HEK293 (cell line): ENCODE measurements at regions not wholly inside any gene's neighbourhood (a gene's known extent, or its start where the extent isn't known, plus 50 kb on each side); places are given as distances from the start of the nearest gene placed in this dataset.

ENCODE experiments used
- CTCF ChIP-seq: fragments of 450-650 bp; formaldehyde crosslinking; IDR thresholded peaks from 2 replicates; pipeline ENCODE4 v1.5.1; 2016; ENCODE audit warnings: missing biosample characterization, missing genetic modification characterization
- GLIS1 ChIP-seq: fragments of 450-650 bp; formaldehyde crosslinking; IDR thresholded peaks from 2 replicates; pipeline ENCODE4 v1.5.1; 2016; ENCODE audit warnings: missing biosample characterization, missing genetic modification characterization
- PBX3 ChIP-seq: sonication (generic); formaldehyde crosslinking; IDR thresholded peaks from 2 replicates; pipeline ENCODE4 v1.8.1; 2022; ENCODE audit warnings: mild to moderate bottlenecking, moderate library complexity, missing genetic modification reagents
- SETDB1 ChIP-seq: IDR thresholded peaks from one replicate; pipeline ENCODE4 v1.6.1; 2017; ENCODE audit warnings: mild to moderate bottlenecking, low read length, moderate library complexity, mixed read lengths; ENCODE audit not compliant: insufficient read length
- SP2 ChIP-seq: fragments of 450-650 bp; formaldehyde crosslinking; IDR thresholded peaks from 2 replicates; pipeline ENCODE4 v1.5.1; 2016; ENCODE audit warnings: missing biosample characterization, missing genetic modification characterization
- ZBTB26 ChIP-seq: fragments of 450-650 bp; formaldehyde crosslinking; optimal IDR thresholded peaks from 2 replicates; pipeline ENCODE3; 2016; ENCODE audit warnings: missing biosample characterization, mild to moderate bottlenecking, missing genetic modification characterization
- ZNF24 ChIP-seq: fragments of 450-650 bp; formaldehyde crosslinking; IDR thresholded peaks from 2 replicates; pipeline ENCODE4 v1.5.1; 2016; ENCODE audit warnings: missing biosample characterization, missing genetic modification characterization
- ZNF335 ChIP-seq: fragments of 450-650 bp; formaldehyde crosslinking; conservative IDR thresholded peaks from 2 replicates; pipeline ENCODE4 v1.5.1; 2016; ENCODE audit warnings: missing biosample characterization, missing genetic modification characterization
- ZNF596 ChIP-seq: fragments of 450-650 bp; IDR thresholded peaks from 2 replicates; pipeline ENCODE4 v1.5.0; 2018; ENCODE audit warnings: missing biosample characterization, mild to moderate bottlenecking, missing genetic modification characterization, moderate library complexity
- ZNF660 ChIP-seq: fragments of 450-650 bp; IDR thresholded peaks from 2 replicates; pipeline ENCODE4 v1.5.1; 2018; ENCODE audit warnings: missing biosample characterization, mild to moderate bottlenecking, missing genetic modification characterization
- ZNF785 ChIP-seq: fragments of 450-650 bp; formaldehyde crosslinking; IDR thresholded peaks from 2 replicates; pipeline ENCODE4 v1.5.1; 2016; ENCODE audit warnings: missing biosample characterization, missing genetic modification characterization
- ZSCAN30 ChIP-seq: fragments of 450-650 bp; IDR thresholded peaks from 2 replicates; pipeline ENCODE4 v1.5.1; 2018; ENCODE audit warnings: missing biosample characterization, mild to moderate bottlenecking, missing genetic modification characterization, moderate library complexity

- no peak for TF ChIP-seq CTCF (tag by site-specific recombination)
- no peak for TF ChIP-seq ZNF24 (tag by site-specific recombination)
- no peak for TF ChIP-seq ZNF335 (tag by site-specific recombination)
- no peak for TF ChIP-seq PBX3 (CRISPR knock-in tag)
- TF ChIP-seq ZNF660, result no peak
- no peak for TF ChIP-seq ZNF596 (tag by site-specific recombination)
- TF ChIP-seq ZNF785 (tag by site-specific recombination), result no peak
- no peak for TF ChIP-seq SP2 (tag by site-specific recombination)
- no peak for TF ChIP-seq GLIS1 (tag by site-specific recombination)
- TF ChIP-seq ZSCAN30 (tag by site-specific recombination), result no peak
- no peak for TF ChIP-seq SETDB1
- no peak for TF ChIP-seq ZBTB26 (tag by site-specific recombination)
Observed at GRCh38 chr18:59085126-59085794, 54.4 kb upstream of the SEC11C start.
